ENCODE measurements at regions not wholly inside any gene's neighbourhood (a gene's known extent, or its start where the extent isn't known, plus 50 kb on each side); places are given as distances from the start of the nearest gene placed in this dataset.
A peak's percentile ranks its signal among the peaks of the same experiment; 100 is the strongest.

- no peak overlapping the region for H3K4me2 ChIP-seq (ENCODE audit: control insufficient read depth, insufficient read depth)
- H4K20me1 ChIP-seq (ENCODE audit: control insufficient read depth, insufficient read depth): no peaks in the 10 kb centered on the region
- H3K36me3 ChIP-seq (ENCODE audit: control insufficient read depth in 2 of 2, insufficient read depth in 2 of 2, low read length in 1 of 2): no peaks in the 10 kb centered on the region
- BruUV-seq (replicated peaks): no TSS peak
- no peak overlapping the region for H3K4me3 ChIP-seq
- H3K27me3 ChIP-seq (replicated peaks in 1 of 2; ENCODE audit: control insufficient read depth in 2 of 2, insufficient read depth in 2 of 2, low read length in 1 of 2): no peaks in the 10 kb centered on the region
- TF ChIP-seq MTA3 (IDR thresholded peaks at IDR 0.05; ENCODE audit: borderline replicate concordance, low read length) (no peak), SKIL (IDR thresholded peaks at IDR 0.05; ENCODE audit: low read depth, poor library complexity, severe bottlenecking) (no peak), SPI1 (IDR thresholded peaks at IDR 0.05; ENCODE audit: borderline replicate concordance, insufficient read depth, low read depth, low read length) (peak; percentile 76)
- POLR2A ChIA-PET: no interaction called here
- RAD21 ChIA-PET (ENCODE audit: unreplicated experiment): no interaction called here
- DNase-seq (ENCODE audit: low read depth, low spot score) (no peak), ATAC-seq (no peak), FAIRE-seq (no peak)
- intact Hi-C loops (cut with micrococcal nuclease; ENCODE audit: unreplicated experiment) (no loop called here), in situ Hi-C loops (cut with MboI) (no loop called here)
- no peaks in the 10 kb centered on the region for H3K79me2 ChIP-seq (ENCODE audit: control insufficient read depth, insufficient read depth, low read length)
- H3K27ac ChIP-seq (ENCODE audit: control insufficient read depth, insufficient read depth): no peak overlapping the region
- H3K9me3 ChIP-seq (replicated peaks; ENCODE audit: control insufficient read depth, insufficient read depth, low read length): no peaks in the 10 kb centered on the region
- SMC1A ChIA-PET (ENCODE audit: uncharacterized antibody, unreplicated experiment): no interaction called here
- CTCF ChIA-PET: no interaction called here
- whole genome bisulfite sequencing (ENCODE audit: insufficient coverage, insufficient replicate concordance, low lambda C conversion rate, missing lambda C conversion rate): 24% methylated on average over 2 of the region's 2 CpGs
- no peak overlapping the region for H3K9ac ChIP-seq (ENCODE audit: control insufficient read depth, insufficient read depth, low read length)
- no peak overlapping the region for H2AFZ ChIP-seq (ENCODE audit: control insufficient read depth, low read depth, low read length)
- no peaks in the 10 kb centered on the region for H3K4me1 ChIP-seq (ENCODE audit: control insufficient read depth, insufficient read depth, low read length)
Measured at GRCh38 chr1:58365328-58365727, 181.2 kb downstream of the OMA1 start.

- H3K27ac ChIP-seq (ENCODE audit: control insufficient read depth, insufficient read depth): no peak overlapping the region
- no TSS peak for BruUV-seq (replicated peaks)
- H3K4me1 ChIP-seq (ENCODE audit: control insufficient read depth, insufficient read depth, low read length): no peaks in the 10 kb centered on the region
- ATAC-seq: peak; percentile 80
- DNase-seq (ENCODE audit: low read depth, low spot score): no peak
- no peaks in the 10 kb centered on the region for H3K79me2 ChIP-seq (ENCODE audit: control insufficient read depth, insufficient read depth, low read length)
- no peaks in the 10 kb centered on the region for H4K20me1 ChIP-seq (ENCODE audit: control insufficient read depth, insufficient read depth)
- 3% methylated on average over 3 of the region's 3 CpGs for whole genome bisulfite sequencing (ENCODE audit: insufficient coverage, insufficient replicate concordance, low lambda C conversion rate, missing lambda C conversion rate)
- no peak overlapping the region for H3K4me3 ChIP-seq
- SMC1A ChIA-PET (ENCODE audit: uncharacterized antibody, unreplicated experiment): interaction anchor here (1.2 to 2.2 kb wide), 2 partner anchors 10 to 28 kb away, joined by 3 to 8 read pairs; no protein-coding TSS in a partner anchor
- H3K4me2 ChIP-seq (ENCODE audit: control insufficient read depth, insufficient read depth): no peak overlapping the region
- no peaks in the 10 kb centered on the region for H3K9me3 ChIP-seq (replicated peaks; ENCODE audit: control insufficient read depth, insufficient read depth, low read length)
- no peaks in the 10 kb centered on the region; a peak in 1 of 4 replicates for H3K27me3 ChIP-seq (replicated peaks in 1 of 2; ENCODE audit: control insufficient read depth in 2 of 2, insufficient read depth in 2 of 2, low read length in 1 of 2)
- H2AFZ ChIP-seq (ENCODE audit: control insufficient read depth, low read depth, low read length): no peak overlapping the region
- CTCF ChIA-PET: interaction anchor here (0.9 kb wide), 1 partner anchor 241 kb away, joined by 3 read pairs; no protein-coding TSS in a partner anchor
- POLR2A ChIA-PET: interaction anchor here (0.6 kb wide), 1 partner anchor 133 kb away, joined by 4 read pairs; no protein-coding TSS in a partner anchor
- in situ Hi-C loops (cut with MboI) (no loop called here), intact Hi-C loops (cut with micrococcal nuclease; ENCODE audit: unreplicated experiment) (no loop called here)
- RAD21 ChIA-PET (ENCODE audit: unreplicated experiment): no interaction called here
- H3K36me3 ChIP-seq (ENCODE audit: control insufficient read depth in 2 of 2, insufficient read depth in 2 of 2, low read length in 1 of 2): no peaks in the 10 kb centered on the region
- H3K9ac ChIP-seq (ENCODE audit: control insufficient read depth, insufficient read depth, low read length): no peak overlapping the region
- no peak for FAIRE-seq
- TF ChIP-seq RAD21 (IDR thresholded peaks at IDR 0.05; ENCODE audit: insufficient read depth, low read depth, low read length): peak; percentile 14; the same call in 1 of the 2 replicates
- peak; percentile 36; the same call in 1 of the 2 replicates for TF ChIP-seq RELB (IDR thresholded peaks at IDR 0.05; ENCODE audit: low read depth)
- TF ChIP-seq RELA (IDR thresholded peaks at IDR 0.05; ENCODE audit: borderline replicate concordance, partially characterized antibody): peak; percentile 30
- TF ChIP-seq, protein P1, sequence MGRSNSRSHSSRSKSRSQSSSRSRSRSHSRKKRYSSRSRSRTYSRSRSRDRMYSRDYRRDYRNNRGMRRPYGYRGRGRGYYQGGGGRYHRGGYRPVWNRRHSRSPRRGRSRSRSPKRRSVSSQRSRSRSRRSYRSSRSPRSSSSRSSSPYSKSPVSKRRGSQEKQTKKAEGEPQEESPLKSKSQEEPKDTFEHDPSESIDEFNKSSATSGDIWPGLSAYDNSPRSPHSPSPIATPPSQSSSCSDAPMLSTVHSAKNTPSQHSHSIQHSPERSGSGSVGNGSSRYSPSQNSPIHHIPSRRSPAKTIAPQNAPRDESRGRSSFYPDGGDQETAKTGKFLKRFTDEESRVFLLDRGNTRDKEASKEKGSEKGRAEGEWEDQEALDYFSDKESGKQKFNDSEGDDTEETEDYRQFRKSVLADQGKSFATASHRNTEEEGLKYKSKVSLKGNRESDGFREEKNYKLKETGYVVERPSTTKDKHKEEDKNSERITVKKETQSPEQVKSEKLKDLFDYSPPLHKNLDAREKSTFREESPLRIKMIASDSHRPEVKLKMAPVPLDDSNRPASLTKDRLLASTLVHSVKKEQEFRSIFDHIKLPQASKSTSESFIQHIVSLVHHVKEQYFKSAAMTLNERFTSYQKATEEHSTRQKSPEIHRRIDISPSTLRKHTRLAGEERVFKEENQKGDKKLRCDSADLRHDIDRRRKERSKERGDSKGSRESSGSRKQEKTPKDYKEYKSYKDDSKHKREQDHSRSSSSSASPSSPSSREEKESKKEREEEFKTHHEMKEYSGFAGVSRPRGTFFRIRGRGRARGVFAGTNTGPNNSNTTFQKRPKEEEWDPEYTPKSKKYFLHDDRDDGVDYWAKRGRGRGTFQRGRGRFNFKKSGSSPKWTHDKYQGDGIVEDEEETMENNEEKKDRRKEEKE (IDR thresholded peaks at IDR 0.05): no peak
Measured at GRCh38 chr1:58363585-58363984, 182.9 kb downstream of the OMA1 start.

Measured in GM12878 (cell line).